ENCODE measurements at regions not wholly inside any gene's neighbourhood (a gene's known extent, or its start where the extent isn't known, plus 50 kb on each side); places are given as distances from the start of the nearest gene placed in this dataset.

DNA sequence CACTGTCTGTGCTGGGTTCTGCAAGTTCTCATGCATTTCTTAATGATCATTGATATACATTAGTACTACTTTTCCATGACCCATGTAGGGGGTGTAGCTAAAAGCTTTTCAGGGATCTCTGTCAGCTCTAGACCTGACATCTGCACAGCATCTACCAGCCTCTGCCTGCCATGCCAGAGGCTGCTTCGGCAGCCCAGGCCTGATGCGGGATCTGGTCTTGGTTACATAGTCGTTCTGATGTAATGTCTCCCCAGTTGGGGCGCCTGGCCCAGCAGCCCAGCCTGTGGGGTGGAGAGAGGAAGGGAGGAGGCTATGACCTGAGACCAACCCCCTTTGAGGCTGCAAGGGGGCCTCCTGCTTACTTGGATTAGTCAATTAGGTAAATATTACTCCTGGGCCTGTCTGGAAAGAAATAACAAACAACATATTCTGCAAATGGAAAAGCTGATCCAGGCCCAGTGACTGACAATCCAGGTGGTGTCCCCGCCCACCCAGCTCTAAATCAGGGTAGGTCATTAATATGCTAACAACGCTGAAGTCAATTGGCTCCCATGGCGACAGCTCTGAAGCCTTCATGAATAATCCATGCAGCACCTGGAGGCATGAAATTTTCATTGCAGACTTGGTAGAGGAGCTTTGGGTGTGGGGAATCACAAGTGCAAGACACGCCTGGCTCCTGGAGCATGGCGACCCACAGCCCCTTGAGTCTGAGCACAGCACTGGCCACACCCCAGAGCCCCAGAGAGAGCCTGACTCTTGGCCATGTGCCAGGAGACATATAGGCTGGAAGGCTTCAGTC lies 575.3 kb downstream of the CMPK2 start:
- TF ChIP-seq, protein P1, sequence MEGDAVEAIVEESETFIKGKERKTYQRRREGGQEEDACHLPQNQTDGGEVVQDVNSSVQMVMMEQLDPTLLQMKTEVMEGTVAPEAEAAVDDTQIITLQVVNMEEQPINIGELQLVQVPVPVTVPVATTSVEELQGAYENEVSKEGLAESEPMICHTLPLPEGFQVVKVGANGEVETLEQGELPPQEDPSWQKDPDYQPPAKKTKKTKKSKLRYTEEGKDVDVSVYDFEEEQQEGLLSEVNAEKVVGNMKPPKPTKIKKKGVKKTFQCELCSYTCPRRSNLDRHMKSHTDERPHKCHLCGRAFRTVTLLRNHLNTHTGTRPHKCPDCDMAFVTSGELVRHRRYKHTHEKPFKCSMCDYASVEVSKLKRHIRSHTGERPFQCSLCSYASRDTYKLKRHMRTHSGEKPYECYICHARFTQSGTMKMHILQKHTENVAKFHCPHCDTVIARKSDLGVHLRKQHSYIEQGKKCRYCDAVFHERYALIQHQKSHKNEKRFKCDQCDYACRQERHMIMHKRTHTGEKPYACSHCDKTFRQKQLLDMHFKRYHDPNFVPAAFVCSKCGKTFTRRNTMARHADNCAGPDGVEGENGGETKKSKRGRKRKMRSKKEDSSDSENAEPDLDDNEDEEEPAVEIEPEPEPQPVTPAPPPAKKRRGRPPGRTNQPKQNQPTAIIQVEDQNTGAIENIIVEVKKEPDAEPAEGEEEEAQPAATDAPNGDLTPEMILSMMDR (IDR thresholded peaks at IDR 0.05 in 8 of 11, conservative IDR thresholded peaks at IDR 0.05 in 3 of 11) = no peak
- TF ChIP-seq POLR2AphosphoS5 (IDR thresholded peaks at IDR 0.05) = no peak
- no peak for TF ChIP-seq POLR2A (IDR thresholded peaks at IDR 0.05)

All from spleen (tissue), 7 donors.